ENCODE measurements at regions not wholly inside any gene's neighbourhood (a gene's known extent, or its start where the extent isn't known, plus 50 kb on each side); places are given as distances from the start of the nearest gene placed in this dataset.

DNA sequence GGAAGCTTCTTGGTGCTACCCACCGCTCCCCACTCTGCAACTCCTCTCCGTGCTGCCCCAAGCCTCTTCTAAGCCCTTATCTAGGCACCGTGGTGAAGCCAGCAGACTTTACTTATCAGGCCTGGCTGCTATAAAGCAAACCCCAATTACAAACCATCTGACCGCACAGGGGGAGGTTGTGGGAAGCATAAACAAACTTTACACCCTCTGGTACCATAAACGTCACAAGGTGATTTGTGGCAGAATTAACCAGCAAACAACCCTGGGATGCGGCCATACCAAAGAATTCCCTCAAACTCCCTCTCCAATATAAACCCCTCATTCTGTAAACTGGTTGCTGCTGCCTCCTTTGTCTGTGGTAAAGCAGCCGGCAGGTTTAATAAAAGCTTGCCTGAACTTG is 55.2 kb downstream of the MAGEC2 start:
- TF ChIP-seq, protein P1, sequence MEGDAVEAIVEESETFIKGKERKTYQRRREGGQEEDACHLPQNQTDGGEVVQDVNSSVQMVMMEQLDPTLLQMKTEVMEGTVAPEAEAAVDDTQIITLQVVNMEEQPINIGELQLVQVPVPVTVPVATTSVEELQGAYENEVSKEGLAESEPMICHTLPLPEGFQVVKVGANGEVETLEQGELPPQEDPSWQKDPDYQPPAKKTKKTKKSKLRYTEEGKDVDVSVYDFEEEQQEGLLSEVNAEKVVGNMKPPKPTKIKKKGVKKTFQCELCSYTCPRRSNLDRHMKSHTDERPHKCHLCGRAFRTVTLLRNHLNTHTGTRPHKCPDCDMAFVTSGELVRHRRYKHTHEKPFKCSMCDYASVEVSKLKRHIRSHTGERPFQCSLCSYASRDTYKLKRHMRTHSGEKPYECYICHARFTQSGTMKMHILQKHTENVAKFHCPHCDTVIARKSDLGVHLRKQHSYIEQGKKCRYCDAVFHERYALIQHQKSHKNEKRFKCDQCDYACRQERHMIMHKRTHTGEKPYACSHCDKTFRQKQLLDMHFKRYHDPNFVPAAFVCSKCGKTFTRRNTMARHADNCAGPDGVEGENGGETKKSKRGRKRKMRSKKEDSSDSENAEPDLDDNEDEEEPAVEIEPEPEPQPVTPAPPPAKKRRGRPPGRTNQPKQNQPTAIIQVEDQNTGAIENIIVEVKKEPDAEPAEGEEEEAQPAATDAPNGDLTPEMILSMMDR (conservative IDR thresholded peaks at IDR 0.05), result no peak
- TF ChIP-seq EZH2 (IDR thresholded peaks at IDR 0.05; ENCODE audit: low read depth), result no peak

Measured in PC-9 (cell line).